SH-SY5Y (cell line): ENCODE measurements at regions not wholly inside any gene's neighbourhood (a gene's known extent, or its start where the extent isn't known, plus 50 kb on each side); places are given as distances from the start of the nearest gene placed in this dataset.

ENCODE experiments used
- GATA2 ChIP-seq: IDR thresholded peaks from 2 replicates; pipeline ENCODE4 v1.6.1; 2011; ENCODE audit warnings: mild to moderate bottlenecking, low read depth, low read length
- GATA3 ChIP-seq: IDR thresholded peaks from 2 replicates; pipeline ENCODE4 v1.6.1; 2011; ENCODE audit warnings: low read depth, mild to moderate bottlenecking, low read length, moderate library complexity

- no peak for TF ChIP-seq GATA2
- no peak for TF ChIP-seq GATA3
These were observed 110.1 kb upstream of the FBXO11 start for GRCh38 chr2:48016225-48017019.
